Upper lobe of left lung (tissue), 6 donors: ENCODE measurements at regions not wholly inside any gene's neighbourhood (a gene's known extent, or its start where the extent isn't known, plus 50 kb on each side); places are given as distances from the start of the nearest gene placed in this dataset.

ENCODE experiments used
- ATAC-seq, 2 donors: fragments of 200-7000 bp; cut with Tn5 transposase; one replicate each; pipeline ENCODE4 v1.9.1; 2022; ENCODE audit warnings: mild to moderate bottlenecking in 2 of 2, moderate library complexity in 2 of 2; ENCODE audit not compliant: low FRiP score in 2 of 2
- DNase-seq, 2 donors: peaks; one replicate each; pipeline ENCODE4 v3.0.0-alpha.2; 2019 to 2020
- H3K27ac ChIP-seq, 4 donors: fragments of 200-600 bp; sonication (generic); one replicate each; pipeline ENCODE4 v1.5.1; 2016 to 2019
- H3K27me3 ChIP-seq, 4 donors: fragments of 200-600 bp; sonication (generic); one replicate each; pipeline ENCODE4 v1.5.1; 2017 to 2019
- H3K36me3 ChIP-seq, 4 donors: fragments of 200-600 bp; sonication (generic); one replicate each; pipeline ENCODE4 v1.5.1; 2016 to 2019
- H3K4me1 ChIP-seq, 4 donors: fragments of 200-600 bp; sonication (generic); one replicate each; pipeline ENCODE4 v1.5.1; 2018 to 2019
- H3K4me3 ChIP-seq, 4 donors: fragments of 200-600 bp; sonication (generic); one replicate each; pipeline ENCODE4 v1.5.1; 2017 to 2019; ENCODE audit warnings: mild to moderate bottlenecking in 2 of 4, moderate library complexity in 1 of 4
- H3K9me3 ChIP-seq, 4 donors: fragments of 200-600 bp; sonication (generic); one replicate each; pipeline ENCODE4 v1.5.1; 2018 to 2019
- EP300 ChIP-seq, 4 donors: sonication (generic); formaldehyde crosslinking; IDR thresholded peaks; one replicate each; pipeline ENCODE4 v1.5.1; 2017; ENCODE audit warnings: antibody characterized with exemption in 4 of 4, control low read depth in 2 of 4
- POLR2A ChIP-seq, 4 donors: fragments of 450-650 bp; IDR thresholded peaks; one replicate each; pipeline ENCODE4 v1.5.1; 2016 to 2017; ENCODE audit warnings: antibody characterized with exemption in 4 of 4, mild to moderate bottlenecking in 2 of 4
- POLR2AphosphoS5 ChIP-seq, 2 donors: sonication (generic); formaldehyde crosslinking; IDR thresholded peaks; one replicate each; pipeline ENCODE4 v1.5.1; 2017; ENCODE audit warnings: antibody characterized with exemption in 2 of 2
- WGBS, 2 donors: methylation state at CpG; one replicate each; pipeline ENCODE4 v1.1.5; 2017 to 2018; 5-methylcytosine and 5-hydroxymethylcytosine counted together
- TF ChIP-seq, protein P1 (sequence below), 6 experiments: fragments of 450-650 bp in 4 of 6; fragments of 200-600 bp in 2 of 6; sonication (generic) in 2 of 6; IDR thresholded peaks; one replicate each; pipeline ENCODE4 v1.5.1; 2016 to 2019; ENCODE audit warnings: antibody characterized with exemption in 6 of 6
- donor health status: DM: no; HTN: no; CAD: no; lungs with moderate emphysema.
- donor health status: DM: no; HTN: yes; CAD: no; lungs with severe emphysema.

DNA sequence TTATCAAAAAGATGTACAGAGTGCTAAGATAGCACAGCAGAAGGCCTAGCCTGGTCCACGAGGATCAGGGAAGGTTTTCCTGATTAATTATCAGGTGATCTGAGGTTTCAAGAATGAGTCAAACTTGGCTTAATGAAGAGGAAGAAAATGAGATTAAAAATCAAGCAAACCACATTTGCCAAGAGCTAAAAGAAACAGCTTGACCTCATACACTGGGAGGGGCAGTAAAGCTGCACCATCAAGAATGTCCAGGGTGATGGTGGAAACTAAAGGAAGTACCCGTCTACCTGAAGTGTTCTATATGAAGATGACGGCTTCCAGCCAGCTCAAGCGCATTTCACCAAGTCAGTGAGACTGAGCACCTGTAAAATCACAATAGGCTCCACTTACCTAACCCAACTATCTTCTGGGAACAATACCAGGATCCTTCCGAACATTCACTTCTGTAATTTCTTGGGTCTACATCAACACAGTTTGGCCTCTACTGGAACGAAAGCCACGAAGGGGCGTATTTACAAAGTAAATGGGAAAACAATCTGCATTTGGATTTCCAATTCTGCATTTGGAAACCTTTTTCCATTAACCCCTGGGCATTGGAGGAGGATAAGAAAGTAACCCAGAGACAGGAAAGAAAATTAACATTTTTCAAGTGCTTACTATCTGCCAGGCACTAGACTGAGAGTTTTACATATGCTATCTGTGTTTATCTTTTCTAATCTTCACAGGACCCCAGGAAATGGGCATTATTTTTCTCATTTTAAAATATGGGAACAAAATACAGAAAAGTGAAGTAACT lies 114.0 kb upstream of the DCLK2 start:
- Histone ChIP-seq H3K27ac (no peak overlapping the region), H3K9me3 (no peaks in the 10 kb centered on the region), H3K27me3 (no peaks in the 10 kb centered on the region), H3K36me3 (no peaks in the 10 kb centered on the region), H3K4me3 (no peak overlapping the region), H3K4me1 (no peaks in the 10 kb centered on the region)
- DNase-seq (no peak), ATAC-seq (no peak)
- WGBS, 2 donors, result 89 to 90% methylated on average over 8 of the region's 8 CpGs
- TF ChIP-seq EP300 (IDR thresholded peaks at IDR 0.05), result no peak
- TF ChIP-seq, protein P1, sequence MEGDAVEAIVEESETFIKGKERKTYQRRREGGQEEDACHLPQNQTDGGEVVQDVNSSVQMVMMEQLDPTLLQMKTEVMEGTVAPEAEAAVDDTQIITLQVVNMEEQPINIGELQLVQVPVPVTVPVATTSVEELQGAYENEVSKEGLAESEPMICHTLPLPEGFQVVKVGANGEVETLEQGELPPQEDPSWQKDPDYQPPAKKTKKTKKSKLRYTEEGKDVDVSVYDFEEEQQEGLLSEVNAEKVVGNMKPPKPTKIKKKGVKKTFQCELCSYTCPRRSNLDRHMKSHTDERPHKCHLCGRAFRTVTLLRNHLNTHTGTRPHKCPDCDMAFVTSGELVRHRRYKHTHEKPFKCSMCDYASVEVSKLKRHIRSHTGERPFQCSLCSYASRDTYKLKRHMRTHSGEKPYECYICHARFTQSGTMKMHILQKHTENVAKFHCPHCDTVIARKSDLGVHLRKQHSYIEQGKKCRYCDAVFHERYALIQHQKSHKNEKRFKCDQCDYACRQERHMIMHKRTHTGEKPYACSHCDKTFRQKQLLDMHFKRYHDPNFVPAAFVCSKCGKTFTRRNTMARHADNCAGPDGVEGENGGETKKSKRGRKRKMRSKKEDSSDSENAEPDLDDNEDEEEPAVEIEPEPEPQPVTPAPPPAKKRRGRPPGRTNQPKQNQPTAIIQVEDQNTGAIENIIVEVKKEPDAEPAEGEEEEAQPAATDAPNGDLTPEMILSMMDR (IDR thresholded peaks at IDR 0.05), result no peak
- no peak for TF ChIP-seq POLR2A (IDR thresholded peaks at IDR 0.05)
- TF ChIP-seq POLR2AphosphoS5 (IDR thresholded peaks at IDR 0.05), result no peak

- WGBS, 2 donors, result 68 to 72% methylated on average over 2 of the region's 2 CpGs
- DNase-seq (no peak), ATAC-seq (no peak)
- no peak overlapping the region for H3K27ac ChIP-seq
- H3K4me3 ChIP-seq, result no peak overlapping the region
- no peaks in the 10 kb centered on the region for H3K36me3 ChIP-seq
- H3K9me3 ChIP-seq, result no peaks in the 10 kb centered on the region
- H3K4me1 ChIP-seq, result no peaks in the 10 kb centered on the region
- H3K27me3 ChIP-seq, result no peaks in the 10 kb centered on the region
- no peak for TF ChIP-seq POLR2AphosphoS5 (IDR thresholded peaks at IDR 0.05)
- TF ChIP-seq, protein P1 (IDR thresholded peaks at IDR 0.05), result no peak
- TF ChIP-seq EP300 (IDR thresholded peaks at IDR 0.05), result no peak
- no peak for TF ChIP-seq POLR2A (IDR thresholded peaks at IDR 0.05)
These were observed 113.0 kb upstream of the DCLK2 start for GRCh38 chr4:149965206-149965605.

DNA sequence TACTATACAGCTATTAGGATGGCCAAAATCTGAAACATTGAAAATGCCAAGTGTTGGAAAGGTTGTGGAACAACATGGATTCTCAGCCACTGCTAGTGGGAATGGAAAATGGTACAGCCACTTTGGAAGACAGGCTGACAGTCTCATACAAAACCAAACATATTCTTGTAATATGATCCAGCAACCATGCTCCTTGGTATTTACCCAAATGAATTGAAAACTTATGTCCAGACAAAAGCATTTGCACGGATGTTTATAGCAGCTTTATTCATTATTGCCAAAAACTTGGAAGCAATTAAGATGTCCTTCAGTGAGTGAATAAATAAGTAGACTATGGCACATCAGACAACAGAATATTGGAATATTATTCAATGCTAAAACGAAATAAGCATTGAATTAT lies 105.8 kb upstream of the DCLK2 start:
- 67 to 69% methylated on average over 2 of the region's 2 CpGs for WGBS, 2 donors
- no peaks in the 10 kb centered on the region for H3K36me3 ChIP-seq
- no peak overlapping the region for H3K4me3 ChIP-seq
- ATAC-seq, result no peak
- TF ChIP-seq POLR2A (IDR thresholded peaks at IDR 0.05) (no peak), POLR2AphosphoS5 (IDR thresholded peaks at IDR 0.05) (no peak), EP300 (IDR thresholded peaks at IDR 0.05) (no peak)
- TF ChIP-seq, protein P1 (IDR thresholded peaks at IDR 0.05), result no peak
- no peaks in the 10 kb centered on the region for H3K4me1 ChIP-seq
- no peak overlapping the region for H3K27ac ChIP-seq
- no peaks in the 10 kb centered on the region for H3K9me3 ChIP-seq
- no peaks in the 10 kb centered on the region for H3K27me3 ChIP-seq
- DNase-seq, result no peak

DNA sequence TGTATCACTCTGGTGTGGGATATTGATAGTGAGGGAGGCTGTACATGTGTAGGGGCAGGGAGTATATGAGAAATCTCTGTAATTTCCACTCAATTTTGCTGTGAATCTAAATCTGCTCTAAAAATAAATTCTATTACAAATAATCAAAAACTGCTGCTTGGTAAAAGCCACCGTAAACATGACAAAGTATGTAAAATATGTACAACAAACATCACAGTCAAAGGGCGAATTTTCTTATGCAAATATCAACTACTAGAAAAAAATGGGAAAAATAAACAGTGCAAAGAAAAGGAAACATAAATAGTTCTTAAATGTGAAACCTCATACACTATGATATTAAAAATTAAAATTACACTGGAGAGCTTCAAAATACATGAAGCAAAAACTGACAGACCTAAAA lies 105.1 kb upstream of the DCLK2 start:
- ATAC-seq, result no peak
- H3K27ac ChIP-seq, result no peak overlapping the region
- no peak for TF ChIP-seq POLR2A (IDR thresholded peaks at IDR 0.05)
- TF ChIP-seq, protein P1 (IDR thresholded peaks at IDR 0.05), result no peak
- TF ChIP-seq POLR2AphosphoS5 (IDR thresholded peaks at IDR 0.05), result no peak
- no peak for TF ChIP-seq EP300 (IDR thresholded peaks at IDR 0.05)

GRCh38 chr4:149975172-149975571 lies 103.1 kb upstream of the DCLK2 start:
- H3K9me3 ChIP-seq, result no peaks in the 10 kb centered on the region
- no peak overlapping the region for H3K27ac ChIP-seq
- no peaks in the 10 kb centered on the region for H3K27me3 ChIP-seq
- H3K4me3 ChIP-seq, result no peak overlapping the region
- ATAC-seq, result no peak
- no peak for DNase-seq
- H3K36me3 ChIP-seq, result no peaks in the 10 kb centered on the region
- 78 to 91% methylated on average over 1 of the region's 1 CpG for WGBS, 2 donors
- no peak for TF ChIP-seq POLR2A (IDR thresholded peaks at IDR 0.05)
- no peak for TF ChIP-seq EP300 (IDR thresholded peaks at IDR 0.05)
- TF ChIP-seq, protein P1 (IDR thresholded peaks at IDR 0.05), result no peak
- TF ChIP-seq POLR2AphosphoS5 (IDR thresholded peaks at IDR 0.05), result no peak
- H3K4me1 ChIP-seq, result no peaks in the 10 kb centered on the region

More for the DNA sequence above, 105.1 kb upstream of the DCLK2 start:
- no peaks in the 10 kb centered on the region for H3K4me1 ChIP-seq
- no peaks in the 10 kb centered on the region for H3K36me3 ChIP-seq
- H3K4me3 ChIP-seq, result no peak overlapping the region
- H3K27me3 ChIP-seq, result no peaks in the 10 kb centered on the region
- 71 to 86% methylated on average over 2 of the region's 2 CpGs for WGBS, 2 donors
- no peak for DNase-seq
- no peaks in the 10 kb centered on the region for H3K9me3 ChIP-seq
